Suprapubic skin (tissue), 4 donors: ENCODE measurements at regions not wholly inside any gene's neighbourhood (a gene's known extent, or its start where the extent isn't known, plus 50 kb on each side); places are given as distances from the start of the nearest gene placed in this dataset.

Experiments
- DNase-seq, 2 donors: peaks; one replicate each; pipeline ENCODE4 v3.0.0-alpha.2; 2019; ENCODE audit warnings: low spot score in 2 of 2
- H3K27ac ChIP-seq: fragments of 200-600 bp; sonication (generic); one replicate; pipeline ENCODE4 v1.5.1; 2019
- H3K27me3 ChIP-seq: fragments of 200-600 bp; sonication (generic); one replicate; pipeline ENCODE4 v1.5.1; 2019
- H3K36me3 ChIP-seq: fragments of 200-600 bp; sonication (generic); one replicate; pipeline ENCODE4 v1.5.1; 2019
- H3K4me1 ChIP-seq: fragments of 200-600 bp; sonication (generic); one replicate; pipeline ENCODE4 v1.5.1; 2019
- H3K4me3 ChIP-seq: fragments of 200-600 bp; sonication (generic); one replicate; pipeline ENCODE4 v1.5.1; 2019; ENCODE audit warnings: mild to moderate bottlenecking
- H3K9me3 ChIP-seq: fragments of 200-600 bp; sonication (generic); one replicate; pipeline ENCODE4 v1.5.1; 2019
- CTCF ChIP-seq, 2 donors: fragments of 200-600 bp in 1 of 2; fragments of 450-650 bp in 1 of 2; sonication (generic) in 1 of 2; IDR thresholded peaks; one replicate each; pipeline ENCODE4 v1.5.1; 2016 to 2019; ENCODE audit warnings: antibody characterized with exemption in 2 of 2, mild to moderate bottlenecking in 1 of 2, moderate library complexity in 1 of 2
- EP300 ChIP-seq: sonication (generic); formaldehyde crosslinking; IDR thresholded peaks from one replicate; pipeline ENCODE4 v1.6.1; 2017; ENCODE audit warnings: antibody characterized with exemption
- POLR2A ChIP-seq, 2 donors: fragments of 450-650 bp; IDR thresholded peaks; one replicate each; pipeline ENCODE4 v1.6.1; 2017; ENCODE audit warnings: antibody characterized with exemption in 2 of 2, mild to moderate bottlenecking in 2 of 2, moderate library complexity in 2 of 2
- POLR2AphosphoS5 ChIP-seq, 3 donors: sonication (generic); formaldehyde crosslinking; IDR thresholded peaks; one replicate each; pipeline ENCODE4 v1.6.1; 2017; ENCODE audit warnings: antibody characterized with exemption in 3 of 3
- WGBS: methylation state at CpG from one replicate; pipeline ENCODE4 v1.1.5; 2018; 5-methylcytosine and 5-hydroxymethylcytosine counted together

- TF ChIP-seq POLR2AphosphoS5 (IDR thresholded peaks at IDR 0.05): no peak
- TF ChIP-seq EP300: no peak
- Histone ChIP-seq H3K4me1 (no peaks in the 10 kb centered on the region), H3K9me3 (no peaks in the 10 kb centered on the region), H3K4me3 (no peak overlapping the region), H3K27me3 (no peaks in the 10 kb centered on the region), H3K36me3 (no peaks in the 10 kb centered on the region), H3K27ac (no peak overlapping the region)
- DNase-seq: no peak
- WGBS: 76% methylated on average over 2 of the region's 2 CpGs
Measured at GRCh38 chr7:16034353-16034752, 347.9 kb upstream of the MEOX2 start.

- WGBS: 77% methylated on average over 2 of the region's 2 CpGs
- DNase-seq: no peak
- Histone ChIP-seq H3K27ac (no peak overlapping the region), H3K36me3 (no peaks in the 10 kb centered on the region), H3K9me3 (no peaks in the 10 kb centered on the region), H3K4me3 (no peak overlapping the region), H3K4me1 (no peaks in the 10 kb centered on the region), H3K27me3 (no peaks in the 10 kb centered on the region)
- no peak for TF ChIP-seq POLR2AphosphoS5 (IDR thresholded peaks at IDR 0.05)
- no peak for TF ChIP-seq EP300
- no peak for TF ChIP-seq POLR2A (IDR thresholded peaks at IDR 0.05)
- TF ChIP-seq CTCF (IDR thresholded peaks at IDR 0.05): no peak
Measured at GRCh38 chr7:16033233-16033632, 346.8 kb upstream of the MEOX2 start.

- no peaks in the 10 kb centered on the region for H3K27me3 ChIP-seq
- WGBS: 55% methylated on average over 5 of the region's 5 CpGs
- H3K36me3 ChIP-seq: no peaks in the 10 kb centered on the region
- TF ChIP-seq POLR2A (IDR thresholded peaks at IDR 0.05) (no peak), POLR2AphosphoS5 (IDR thresholded peaks at IDR 0.05) (no peak), CTCF (IDR thresholded peaks at IDR 0.05) (no peak), EP300 (no peak)
- no peak overlapping the region for H3K27ac ChIP-seq
- peaks cover 4% of the 10 kb centered on the region for H3K4me1 ChIP-seq
- no peaks in the 10 kb centered on the region for H3K9me3 ChIP-seq
- no peak for DNase-seq
- H3K4me3 ChIP-seq: no peak overlapping the region
Measured at GRCh38 chr7:16028636-16029035, 342.2 kb upstream of the MEOX2 start.

GRCh38 chr7:16028103-16028502 lies 341.6 kb upstream of the MEOX2 start:
- Histone ChIP-seq H3K9me3 (no peaks in the 10 kb centered on the region), H3K4me1 (peaks cover 4% of the 10 kb centered on the region), H3K27ac (no peak overlapping the region), H3K4me3 (no peak overlapping the region), H3K36me3 (no peaks in the 10 kb centered on the region), H3K27me3 (no peaks in the 10 kb centered on the region)
- WGBS: 60% methylated on average over 2 of the region's 2 CpGs
- DNase-seq: no peak
- TF ChIP-seq EP300 (no peak), CTCF (IDR thresholded peaks at IDR 0.05) (no peak), POLR2A (IDR thresholded peaks at IDR 0.05) (no peak), POLR2AphosphoS5 (IDR thresholded peaks at IDR 0.05) (no peak)

- TF ChIP-seq EP300 (no peak), CTCF (IDR thresholded peaks at IDR 0.05) (no peak), POLR2AphosphoS5 (IDR thresholded peaks at IDR 0.05) (no peak)
- Histone ChIP-seq H3K4me1 (peaks cover 4% of the 10 kb centered on the region), H3K9me3 (no peaks in the 10 kb centered on the region), H3K36me3 (no peaks in the 10 kb centered on the region), H3K27me3 (no peaks in the 10 kb centered on the region), H3K27ac (peak overlapping the region; percentile 29), H3K4me3 (no peak overlapping the region)
- no peak for DNase-seq
- WGBS: 73% methylated on average over 2 of the region's 2 CpGs
Measured at GRCh38 chr7:16027396-16027795, 340.9 kb upstream of the MEOX2 start.

- no peaks in the 10 kb centered on the region for H3K9me3 ChIP-seq
- no peak overlapping the region for H3K4me3 ChIP-seq
- no peaks in the 10 kb centered on the region for H3K36me3 ChIP-seq
- TF ChIP-seq CTCF (IDR thresholded peaks at IDR 0.05) (no peak), EP300 (no peak), POLR2A (IDR thresholded peaks at IDR 0.05) (no peak), POLR2AphosphoS5 (IDR thresholded peaks at IDR 0.05) (no peak)
- no peak overlapping the region for H3K27ac ChIP-seq
- WGBS: 36% methylated on average over 10 of the region's 10 CpGs
- no peaks in the 10 kb centered on the region for H3K27me3 ChIP-seq
- peaks cover 4% of the 10 kb centered on the region for H3K4me1 ChIP-seq
- no peak for DNase-seq
Measured at GRCh38 chr7:16026253-16027020, 340.0 kb upstream of the MEOX2 start.
